SK-N-SH (cell line): ENCODE measurements at regions not wholly inside any gene's neighbourhood (a gene's known extent, or its start where the extent isn't known, plus 50 kb on each side); places are given as distances from the start of the nearest gene placed in this dataset.

Experiments
- CTCF ChIA-PET: fragments of 300-600, 350-600 bp; formaldehyde crosslinking; extraction: SDS; loops from one replicate; lab custom pipeline; 2021; lab: Yijun Ruan, JAX
- POLR2A ChIA-PET: fragments of 350-600 bp; sonication (Branson Sonifier 250); formaldehyde crosslinking; extraction: SDS; loops from one replicate; lab custom pipeline; 2020; ENCODE audit warnings: antibody characterized with exemption, inconsistent platforms; lab: Yijun Ruan, JAX
- DNase-seq: peaks from one replicate; pipeline ENCODE4 v3.0.0; 2012
- H2AFZ ChIP-seq: fragments of 200-600 bp; sonication (generic); 2 replicates; pipeline ENCODE4 v1.8.1; 2016; ENCODE audit warnings: antibody characterized with exemption, mild to moderate bottlenecking, low read depth
- H3F3A ChIP-seq: fragments of 200-600 bp; sonication (generic); replicated peaks from 2 replicates; pipeline ENCODE3; 2016; ENCODE audit warnings: antibody characterized with exemption, mild to moderate bottlenecking; ENCODE audit not compliant: insufficient read depth
- H3K27ac ChIP-seq, 2 experiments: fragments of 200-500 bp in 1 of 2; fragments of 200-600 bp in 1 of 2; sonication (Bioruptor generic) in 1 of 2; sonication (generic), shearing (Covaris generic) in 1 of 2; 2 replicates each; pipeline versions ENCODE4 v1.5.1 to v1.6.1; 2014 to 2016; ENCODE audit warnings: low read depth in 2 of 2, inconsistent platforms in 1 of 2, low read length in 1 of 2, mild to moderate bottlenecking in 1 of 2, mixed read lengths in 1 of 2
- H3K27me3 ChIP-seq: fragments of 200-600 bp; sonication (generic), shearing (Covaris generic); 2 replicates; pipeline ENCODE4 v1.6.1; 2016; ENCODE audit warnings: mixed run types; ENCODE audit not compliant: insufficient read depth
- H3K36me3 ChIP-seq, 2 experiments: fragments of 200-500 bp in 1 of 2; fragments of 200-600 bp in 1 of 2; sonication (Bioruptor generic) in 1 of 2; sonication (generic) in 1 of 2; replicated peaks in 1 of 2; 2 replicates each; pipeline versions ENCODE3 to v1.5.1; 2014 to 2016; ENCODE audit warnings: low read length in 1 of 2, mild to moderate bottlenecking in 1 of 2; ENCODE audit not compliant: insufficient read depth in 2 of 2, control insufficient read depth in 1 of 2
- H3K4me1 ChIP-seq, 2 experiments: fragments of 200-500 bp in 1 of 2; fragments of 200-600 bp in 1 of 2; sonication (Bioruptor generic) in 1 of 2; sonication (generic), shearing (Covaris generic) in 1 of 2; 2 replicates each; pipeline versions ENCODE4 v1.5.1 to v1.6.1; 2014 to 2016; ENCODE audit warnings: low read depth in 1 of 2, low read length in 1 of 2, mixed run types in 1 of 2; ENCODE audit not compliant: insufficient read depth in 2 of 2, control insufficient read depth in 1 of 2
- H3K4me2 ChIP-seq: fragments of 200-600 bp; sonication (generic), shearing (Covaris generic); 2 replicates; pipeline ENCODE4 v1.6.1; 2017; ENCODE audit warnings: mixed run types
- H3K4me3 ChIP-seq, 2 experiments: fragments of 200-500 bp in 1 of 2; fragments of 200-600 bp in 1 of 2; sonication (Bioruptor generic) in 1 of 2; sonication (generic), shearing (Covaris generic) in 1 of 2; 2 replicates each; pipeline versions ENCODE4 v1.5.1 to v1.8.1; 2014 to 2016; ENCODE audit warnings: low read depth in 2 of 2, inconsistent platforms in 1 of 2, low read length in 1 of 2, mild to moderate bottlenecking in 1 of 2, mixed read lengths in 1 of 2, moderate library complexity in 1 of 2
- H3K79me2 ChIP-seq: fragments of 200-600 bp; sonication (generic); 2 replicates; pipeline ENCODE4 v1.8.1; 2017; ENCODE audit warnings: mild to moderate bottlenecking; ENCODE audit not compliant: insufficient read depth
- H3K9ac ChIP-seq: fragments of 200-600 bp; sonication (generic); 2 replicates; pipeline ENCODE4 v1.6.1; 2017; ENCODE audit warnings: mixed run types
- H3K9me2 ChIP-seq: fragments of 200-600 bp; sonication (generic); 2 replicates; pipeline ENCODE4 v1.6.1; 2017; ENCODE audit warnings: mixed run types
- H3K9me3 ChIP-seq: fragments of 200-600 bp; sonication (generic); 2 replicates; pipeline ENCODE4 v1.6.1; 2017; ENCODE audit warnings: mixed run types, mild to moderate bottlenecking, moderate library complexity
- H4K20me1 ChIP-seq: fragments of 200-600 bp; sonication (generic); 2 replicates; pipeline ENCODE4 v1.6.1; 2017; ENCODE audit warnings: mild to moderate bottlenecking, mixed run types; ENCODE audit not compliant: insufficient read depth
- CHD2 ChIP-seq: fragments of 150-350 bp; IDR thresholded peaks from 2 replicates; pipeline ENCODE4 v1.6.1; 2018; ENCODE audit warnings: low read length; ENCODE audit not compliant: partially characterized antibody
- ELF1 ChIP-seq: IDR thresholded peaks from 2 replicates; pipeline ENCODE4 v1.4.0; 2012
- EP300 ChIP-seq, 2 experiments: IDR thresholded peaks; 2 replicates each; pipeline versions ENCODE4 v1.4.0 to v1.6.1; 2012; ENCODE audit warnings: borderline replicate concordance in 1 of 2, low read depth in 1 of 2, low read length in 1 of 2
- MXI1 ChIP-seq: IDR thresholded peaks from 2 replicates; pipeline ENCODE4 v1.6.1; 2012; ENCODE audit warnings: mild to moderate bottlenecking, low read depth, low read length, improper control_type of control experiment
- POLR2AphosphoS5 ChIP-seq: IDR thresholded peaks from 2 replicates; pipeline ENCODE4 v1.6.1; 2012; ENCODE audit warnings: low read depth, low read length
- RFX5 ChIP-seq: IDR thresholded peaks from 2 replicates; pipeline ENCODE4 v1.6.1; 2012; ENCODE audit warnings: mild to moderate bottlenecking, improper control_type of control experiment, low read length
- RXRA ChIP-seq: IDR thresholded peaks from 2 replicates; pipeline ENCODE4 v1.4.0; 2012; ENCODE audit warnings: low read depth, mild to moderate bottlenecking, borderline replicate concordance
- TCF12 ChIP-seq: IDR thresholded peaks from 2 replicates; pipeline ENCODE4 v1.4.0; 2012
- TEAD4 ChIP-seq: IDR thresholded peaks from 2 replicates; pipeline ENCODE4 v1.4.0; 2012; ENCODE audit warnings: mild to moderate bottlenecking, borderline replicate concordance; ENCODE audit not compliant: insufficient read depth
- YY1 ChIP-seq: IDR thresholded peaks from 2 replicates; pipeline ENCODE4 v1.4.0; 2012; ENCODE audit warnings: low read depth, mild to moderate bottlenecking
- WGBS: methylation state at CpG from one replicate; pipeline ENCODE4 v1.1.6; 2017; ENCODE audit warnings: low lambda C conversion rate; 5-methylcytosine and 5-hydroxymethylcytosine counted together
- TF ChIP-seq, protein P1 (sequence below): IDR thresholded peaks from 2 replicates; pipeline ENCODE4 v1.6.1; 2012; ENCODE audit warnings: mild to moderate bottlenecking, low read depth, low read length, moderate library complexity
- TF ChIP-seq, protein P2 (sequence below): IDR thresholded peaks from 2 replicates; pipeline ENCODE4 v1.4.0; 2012; ENCODE audit warnings: low read depth

DNA sequence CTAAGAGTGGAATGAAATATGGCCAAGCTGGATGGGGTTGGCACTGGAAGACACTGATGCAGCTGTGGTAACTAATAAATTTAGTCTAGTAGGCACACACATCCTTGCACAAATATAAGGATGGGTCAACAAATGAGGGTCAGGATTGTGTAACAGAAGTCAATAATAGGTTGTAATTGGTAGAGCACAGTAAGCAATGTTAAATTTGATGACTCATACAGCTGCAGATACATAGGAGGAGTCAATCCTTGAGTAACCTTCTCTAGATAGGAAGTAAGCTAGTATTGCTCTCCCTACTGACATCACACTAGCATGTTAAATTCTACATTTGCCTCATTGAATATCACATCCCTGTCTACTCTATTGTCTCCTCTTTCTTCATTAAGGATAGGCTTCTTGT is 332.1 kb downstream of the PTPRC start (continued):
- TF ChIP-seq YY1 (no peak), ELF1 (no peak), EP300 (IDR thresholded peaks at IDR 0.05; ENCODE audit: borderline replicate concordance in 1 of 2, low read depth in 1 of 2, low read length in 1 of 2) (no peak)
- TF ChIP-seq, all 33 proteins: peak for 0

DNA sequence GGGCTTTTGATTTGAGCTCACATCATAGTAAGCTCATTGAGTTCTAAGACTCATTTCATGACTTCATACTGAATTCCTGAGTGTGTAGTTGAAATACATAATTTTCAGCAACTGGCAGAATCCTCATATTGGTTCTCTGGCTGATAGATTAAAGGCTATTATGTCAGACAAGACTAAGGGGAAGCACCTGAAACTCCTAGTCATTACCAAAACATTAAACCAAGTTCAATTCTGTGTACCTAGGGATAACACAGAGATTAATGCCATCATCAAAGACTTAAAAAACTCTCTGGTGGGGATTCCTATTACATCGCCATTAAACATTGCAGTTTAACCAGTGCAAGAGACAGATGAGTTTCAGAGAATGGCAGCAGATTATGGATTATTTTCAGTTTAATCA is 339.1 kb downstream of the PTPRC start:
- Histone ChIP-seq H3K9ac (no peak overlapping the region), H3K36me3 (no peaks in the 10 kb centered on the region), H3K4me3 (no peak overlapping the region), H4K20me1 (no peaks in the 10 kb centered on the region), H3K9me3 (no peaks in the 10 kb centered on the region), H3K79me2 (no peaks in the 10 kb centered on the region), H3K9me2 (no peaks in the 10 kb centered on the region), H3F3A (no peaks in the 10 kb centered on the region), H3K27me3 (no peaks in the 10 kb centered on the region), H3K4me2 (no peak overlapping the region), H3K27ac (no peak overlapping the region), H3K4me1 (no peaks in the 10 kb centered on the region; a peak in 1 of 4 replicates), H2AFZ (no peak overlapping the region)
- TF ChIP-seq RXRA: no peak
- DNase-seq: no peak
- ChIA-PET CTCF (no interaction called here), POLR2A (no interaction called here)
- 83% methylated on average over 1 of the region's 1 CpG for WGBS

DNA sequence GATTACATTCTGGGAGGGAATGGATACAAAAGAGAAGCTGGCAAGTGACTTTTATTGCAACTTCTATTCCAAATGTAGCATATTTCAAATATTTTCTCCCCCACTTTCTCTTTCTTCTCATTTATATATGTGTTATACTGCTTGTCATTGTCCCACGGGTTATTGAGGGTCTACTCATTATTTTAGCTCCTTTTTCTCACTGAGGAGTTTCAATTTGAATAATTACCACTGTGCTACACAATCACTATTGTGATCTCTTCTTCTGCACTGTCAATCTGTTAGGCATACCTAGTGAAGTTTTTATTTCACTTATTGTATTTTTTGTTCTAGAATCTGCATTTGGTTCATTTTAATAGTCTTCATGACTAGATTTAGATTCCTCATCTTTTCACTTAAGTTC is 339.7 kb downstream of the PTPRC start:
- no peaks in the 10 kb centered on the region for H3K9me2 ChIP-seq
- no peaks in the 10 kb centered on the region for H3F3A ChIP-seq
- no peak overlapping the region for H3K27ac ChIP-seq
- H2AFZ ChIP-seq: no peak overlapping the region
- no peak overlapping the region for H3K4me2 ChIP-seq
- POLR2A ChIA-PET: no interaction called here
- H3K4me3 ChIP-seq: no peak overlapping the region
- H3K36me3 ChIP-seq: no peaks in the 10 kb centered on the region
- CTCF ChIA-PET: no interaction called here
- DNase-seq: no peak
- H3K27me3 ChIP-seq: no peaks in the 10 kb centered on the region
- WGBS: 61% methylated on average over 1 of the region's 1 CpG
- H3K9me3 ChIP-seq: no peaks in the 10 kb centered on the region
- TF ChIP-seq MXI1: no peak
- H3K4me1 ChIP-seq: no peaks in the 10 kb centered on the region; a peak in 1 of 4 replicates
- no peak overlapping the region for H3K9ac ChIP-seq
- H4K20me1 ChIP-seq: no peaks in the 10 kb centered on the region
- no peaks in the 10 kb centered on the region for H3K79me2 ChIP-seq

DNA sequence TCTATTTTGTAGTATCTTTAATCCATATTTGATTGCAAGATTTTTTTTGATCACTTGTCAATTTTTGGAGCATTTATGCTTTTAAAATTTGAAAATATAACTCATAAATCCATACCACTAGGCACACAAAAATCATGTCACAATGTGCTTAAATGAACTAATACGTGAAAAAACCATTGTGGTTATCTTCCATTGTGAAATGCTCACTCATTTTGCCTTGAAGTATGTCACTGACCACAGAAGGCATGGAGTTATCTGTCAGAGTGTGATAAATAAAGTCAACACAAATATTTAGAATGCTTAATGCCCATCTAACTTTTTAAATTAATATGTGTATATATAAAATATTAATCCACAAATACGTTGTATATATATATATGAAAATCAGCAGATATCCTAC is 347.2 kb downstream of the PTPRC start:
- Histone ChIP-seq H3K4me3 (no peak overlapping the region), H2AFZ (no peak overlapping the region), H3K4me2 (no peak overlapping the region), H3K27me3 (no peaks in the 10 kb centered on the region), H3K4me1 (no peaks in the 10 kb centered on the region; a peak in 1 of 4 replicates), H3K9ac (no peak overlapping the region), H4K20me1 (no peaks in the 10 kb centered on the region), H3K36me3 (no peaks in the 10 kb centered on the region), H3F3A (no peaks in the 10 kb centered on the region), H3K79me2 (no peaks in the 10 kb centered on the region), H3K9me2 (no peaks in the 10 kb centered on the region), H3K9me3 (no peaks in the 10 kb centered on the region), H3K27ac (no peak overlapping the region)
- 84% methylated on average over 2 of the region's 2 CpGs for WGBS
- CTCF ChIA-PET: no interaction called here
- POLR2A ChIA-PET: no interaction called here
- no peak for TF ChIP-seq EP300 (IDR thresholded peaks at IDR 0.05; ENCODE audit: borderline replicate concordance in 1 of 2, low read depth in 1 of 2, low read length in 1 of 2)
- TF ChIP-seq POLR2AphosphoS5: no peak
- TF ChIP-seq CHD2: no peak
- TF ChIP-seq RFX5: no peak
- no peak for TF ChIP-seq TCF12
- TF ChIP-seq, protein P1, sequence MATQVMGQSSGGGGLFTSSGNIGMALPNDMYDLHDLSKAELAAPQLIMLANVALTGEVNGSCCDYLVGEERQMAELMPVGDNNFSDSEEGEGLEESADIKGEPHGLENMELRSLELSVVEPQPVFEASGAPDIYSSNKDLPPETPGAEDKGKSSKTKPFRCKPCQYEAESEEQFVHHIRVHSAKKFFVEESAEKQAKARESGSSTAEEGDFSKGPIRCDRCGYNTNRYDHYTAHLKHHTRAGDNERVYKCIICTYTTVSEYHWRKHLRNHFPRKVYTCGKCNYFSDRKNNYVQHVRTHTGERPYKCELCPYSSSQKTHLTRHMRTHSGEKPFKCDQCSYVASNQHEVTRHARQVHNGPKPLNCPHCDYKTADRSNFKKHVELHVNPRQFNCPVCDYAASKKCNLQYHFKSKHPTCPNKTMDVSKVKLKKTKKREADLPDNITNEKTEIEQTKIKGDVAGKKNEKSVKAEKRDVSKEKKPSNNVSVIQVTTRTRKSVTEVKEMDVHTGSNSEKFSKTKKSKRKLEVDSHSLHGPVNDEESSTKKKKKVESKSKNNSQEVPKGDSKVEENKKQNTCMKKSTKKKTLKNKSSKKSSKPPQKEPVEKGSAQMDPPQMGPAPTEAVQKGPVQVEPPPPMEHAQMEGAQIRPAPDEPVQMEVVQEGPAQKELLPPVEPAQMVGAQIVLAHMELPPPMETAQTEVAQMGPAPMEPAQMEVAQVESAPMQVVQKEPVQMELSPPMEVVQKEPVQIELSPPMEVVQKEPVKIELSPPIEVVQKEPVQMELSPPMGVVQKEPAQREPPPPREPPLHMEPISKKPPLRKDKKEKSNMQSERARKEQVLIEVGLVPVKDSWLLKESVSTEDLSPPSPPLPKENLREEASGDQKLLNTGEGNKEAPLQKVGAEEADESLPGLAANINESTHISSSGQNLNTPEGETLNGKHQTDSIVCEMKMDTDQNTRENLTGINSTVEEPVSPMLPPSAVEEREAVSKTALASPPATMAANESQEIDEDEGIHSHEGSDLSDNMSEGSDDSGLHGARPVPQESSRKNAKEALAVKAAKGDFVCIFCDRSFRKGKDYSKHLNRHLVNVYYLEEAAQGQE: no peak
- TF ChIP-seq, protein P2, sequence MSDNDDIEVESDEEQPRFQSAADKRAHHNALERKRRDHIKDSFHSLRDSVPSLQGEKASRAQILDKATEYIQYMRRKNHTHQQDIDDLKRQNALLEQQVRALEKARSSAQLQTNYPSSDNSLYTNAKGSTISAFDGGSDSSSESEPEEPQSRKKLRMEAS: no peak
- no peak for TF ChIP-seq TEAD4
- DNase-seq: no peak
